GM10266 (cell line): ENCODE measurements at regions not wholly inside any gene's neighbourhood (a gene's known extent, or its start where the extent isn't known, plus 50 kb on each side); places are given as distances from the start of the nearest gene placed in this dataset.

ENCODE experiments used
- DNase-seq: peaks from one replicate; pipeline ENCODE4 v3.0.0; 2012; ENCODE audit errors: extremely low spot score
- TF ChIP-seq, protein P1 (sequence below): IDR thresholded peaks from 2 replicates; pipeline ENCODE4 v1.5.1; 2012; ENCODE audit warnings: mild to moderate bottlenecking, low read depth; ENCODE audit not compliant: control insufficient read depth, insufficient read depth; ENCODE audit errors: missing control alignments

DNA sequence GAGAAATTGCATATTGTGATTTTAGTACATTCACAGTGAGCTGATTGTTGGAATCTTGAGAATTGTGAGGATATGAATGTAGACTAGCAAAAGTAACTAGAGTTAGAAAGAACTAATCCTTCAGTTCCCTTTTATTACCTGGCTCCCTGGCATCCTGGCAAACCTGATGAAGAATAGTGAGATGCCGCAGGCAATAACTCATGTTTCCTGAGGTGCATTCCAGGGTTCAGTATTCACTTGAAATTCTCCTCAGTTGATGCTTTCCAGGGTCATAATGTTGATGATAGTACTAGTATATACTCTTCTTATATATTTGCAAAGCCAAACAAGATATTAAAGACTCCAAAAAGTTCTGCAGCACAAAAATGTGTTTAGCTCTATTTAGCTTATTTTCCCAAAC is 432.1 kb upstream of the CELF4 start:
- no peak for DNase-seq
- TF ChIP-seq, protein P1, sequence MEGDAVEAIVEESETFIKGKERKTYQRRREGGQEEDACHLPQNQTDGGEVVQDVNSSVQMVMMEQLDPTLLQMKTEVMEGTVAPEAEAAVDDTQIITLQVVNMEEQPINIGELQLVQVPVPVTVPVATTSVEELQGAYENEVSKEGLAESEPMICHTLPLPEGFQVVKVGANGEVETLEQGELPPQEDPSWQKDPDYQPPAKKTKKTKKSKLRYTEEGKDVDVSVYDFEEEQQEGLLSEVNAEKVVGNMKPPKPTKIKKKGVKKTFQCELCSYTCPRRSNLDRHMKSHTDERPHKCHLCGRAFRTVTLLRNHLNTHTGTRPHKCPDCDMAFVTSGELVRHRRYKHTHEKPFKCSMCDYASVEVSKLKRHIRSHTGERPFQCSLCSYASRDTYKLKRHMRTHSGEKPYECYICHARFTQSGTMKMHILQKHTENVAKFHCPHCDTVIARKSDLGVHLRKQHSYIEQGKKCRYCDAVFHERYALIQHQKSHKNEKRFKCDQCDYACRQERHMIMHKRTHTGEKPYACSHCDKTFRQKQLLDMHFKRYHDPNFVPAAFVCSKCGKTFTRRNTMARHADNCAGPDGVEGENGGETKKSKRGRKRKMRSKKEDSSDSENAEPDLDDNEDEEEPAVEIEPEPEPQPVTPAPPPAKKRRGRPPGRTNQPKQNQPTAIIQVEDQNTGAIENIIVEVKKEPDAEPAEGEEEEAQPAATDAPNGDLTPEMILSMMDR: no peak

DNA sequence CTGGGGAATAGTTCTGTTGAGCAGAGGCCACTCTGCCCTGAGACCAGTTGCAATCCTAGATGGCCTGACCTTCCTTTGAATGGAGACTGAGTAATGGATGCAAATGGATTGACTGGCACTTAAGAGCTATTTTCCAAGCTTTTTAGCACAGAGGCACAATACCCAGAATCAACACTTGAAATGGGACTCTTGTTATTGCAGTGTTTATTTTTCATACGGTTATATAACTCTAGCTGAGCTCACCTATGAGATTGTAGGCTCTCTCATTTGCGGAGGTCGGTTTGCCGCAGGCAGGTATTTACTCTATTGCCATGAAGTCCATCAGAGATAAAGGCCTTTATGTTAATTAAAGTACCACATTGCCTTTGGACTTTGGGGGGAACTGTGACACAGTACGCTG is 422.3 kb upstream of the CELF4 start:
- DNase-seq: no peak
- TF ChIP-seq, protein P1: no peak

DNA sequence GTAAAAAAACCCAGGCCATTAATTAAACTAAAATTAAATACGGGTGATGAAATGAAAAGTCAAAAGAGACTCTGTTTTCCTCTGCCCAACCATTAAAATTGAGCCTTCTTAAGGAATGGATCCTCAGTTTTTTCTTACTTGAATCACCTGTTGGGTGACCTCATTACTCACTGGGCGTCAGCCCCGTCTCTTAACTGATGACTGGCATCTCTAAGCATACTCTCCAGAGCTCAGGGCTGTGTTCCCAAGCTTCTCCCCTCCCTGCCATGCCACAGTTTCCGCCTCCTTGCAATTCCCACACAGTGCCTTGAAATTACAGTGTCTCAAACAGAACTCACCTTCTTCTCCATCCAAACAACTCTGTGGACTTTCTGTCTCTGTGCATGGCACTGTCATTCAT is 421.1 kb upstream of the CELF4 start:
- DNase-seq: no peak
- TF ChIP-seq, protein P1: no peak

DNA sequence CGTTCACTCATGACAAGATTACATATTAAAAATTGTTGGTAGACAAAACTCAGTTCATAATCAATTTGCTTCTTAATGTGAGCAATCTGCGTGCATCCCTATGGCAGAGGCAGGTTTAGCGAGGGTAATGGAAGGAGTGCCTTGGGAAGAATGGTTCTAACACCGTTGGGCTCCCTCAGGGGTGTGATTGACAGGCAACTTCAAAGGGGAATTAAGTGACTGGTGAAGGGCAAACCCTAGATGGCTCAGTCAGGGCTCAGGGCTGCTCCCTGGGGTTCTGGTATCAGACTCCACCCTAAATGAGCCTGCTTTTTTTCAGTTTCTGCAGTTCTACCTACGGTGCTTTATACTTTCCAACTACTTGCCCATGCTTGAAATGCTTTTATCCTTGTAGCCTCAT is 419.5 kb upstream of the CELF4 start:
- TF ChIP-seq, protein P1: no peak
- DNase-seq: no peak

DNA sequence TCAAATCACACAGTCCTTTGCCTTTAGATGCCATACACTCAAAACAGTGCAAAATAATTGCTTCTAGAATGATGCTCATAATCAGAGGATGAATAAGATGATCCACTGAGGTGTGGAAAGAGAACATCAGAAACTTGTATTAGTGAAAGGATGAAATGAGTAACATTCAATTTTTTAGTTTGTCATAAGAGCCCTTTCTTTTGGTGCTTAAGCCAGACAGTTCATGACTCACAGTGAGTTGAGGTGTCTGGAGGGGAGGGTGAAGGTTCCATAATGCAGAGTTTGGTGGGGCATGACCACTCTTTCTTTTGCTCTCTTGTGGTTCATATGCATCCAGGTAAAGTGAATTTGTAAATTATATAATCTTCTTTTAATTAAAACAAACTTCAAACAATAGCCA is 415.0 kb upstream of the CELF4 start:
- TF ChIP-seq, protein P1: no peak
- no peak for DNase-seq

DNA sequence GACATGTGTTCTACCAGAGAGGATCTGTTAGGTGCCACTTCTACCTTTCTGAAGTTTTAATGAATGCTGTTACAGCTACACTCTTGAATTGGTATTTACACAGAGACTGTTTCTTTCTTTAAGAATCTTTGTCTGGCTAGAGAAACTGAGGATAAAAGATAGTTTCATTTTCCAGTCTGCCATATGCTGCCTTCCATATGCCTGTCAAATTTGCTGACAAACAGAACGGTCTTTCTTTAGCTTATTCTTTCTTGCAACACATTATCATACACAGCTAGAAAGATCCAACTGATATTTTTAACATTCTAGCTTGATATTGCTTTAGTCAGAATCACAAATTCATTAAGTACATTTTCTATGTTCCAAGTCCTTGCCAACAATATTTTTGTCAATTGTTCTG is 409.8 kb upstream of the CELF4 start:
- TF ChIP-seq, protein P1: no peak
- DNase-seq: no peak

DNA sequence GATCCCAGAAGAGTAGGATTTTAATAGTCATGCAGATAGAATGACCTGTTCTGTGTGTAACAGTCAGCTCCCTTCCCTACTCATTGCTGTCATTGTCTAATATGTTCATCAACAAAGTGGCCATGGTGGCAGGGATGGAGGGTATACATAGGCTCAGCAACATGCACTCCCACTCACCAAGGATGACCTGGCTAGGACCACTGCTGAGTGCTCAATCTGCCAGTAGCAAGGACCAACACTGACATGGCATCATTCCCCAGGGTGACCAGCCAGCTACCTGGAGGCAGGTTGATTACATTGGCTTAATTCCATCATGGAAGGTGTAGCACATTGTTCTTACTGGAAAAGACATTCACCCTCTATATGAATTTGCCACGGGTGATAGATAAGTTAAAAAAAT is 401.7 kb upstream of the CELF4 start:
- TF ChIP-seq, protein P1: no peak
- no peak for DNase-seq

DNA sequence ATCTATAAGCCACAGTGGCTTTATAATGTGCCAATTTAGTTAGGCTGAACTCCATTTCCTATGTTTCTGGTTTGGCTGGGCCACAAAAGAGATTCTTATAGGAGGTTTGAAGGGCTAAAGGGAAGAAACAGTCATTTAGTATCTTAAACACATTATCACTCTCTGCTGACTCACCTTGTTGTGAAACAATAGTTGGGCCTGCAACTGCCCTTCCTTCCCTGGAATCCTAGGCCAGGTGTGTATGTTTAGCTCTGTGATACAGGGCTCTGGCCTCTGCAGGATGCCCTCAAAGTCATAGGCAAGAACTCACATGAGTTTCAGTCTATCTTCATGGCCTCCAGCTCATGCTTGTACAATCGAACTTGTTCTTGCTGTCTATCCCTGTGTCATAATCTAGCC is 400.0 kb upstream of the CELF4 start:
- DNase-seq: no peak
- TF ChIP-seq, protein P1: no peak
